ENCODE measurements at regions not wholly inside any gene's neighbourhood (a gene's known extent, or its start where the extent isn't known, plus 50 kb on each side); places are given as distances from the start of the nearest gene placed in this dataset.

GRCh38 chr4:159762672-159763071 lies 659.8 kb downstream of the RAPGEF2 start:
- H3K36me3 ChIP-seq = no peaks in the 10 kb centered on the region
- TF ChIP-seq CTCF (IDR thresholded peaks at IDR 0.05) (no peak), POLR2AphosphoS5 (IDR thresholded peaks at IDR 0.05) (no peak), POLR2A (IDR thresholded peaks at IDR 0.05) (no peak), EP300 (IDR thresholded peaks at IDR 0.05) (no peak)
- no peaks in the 10 kb centered on the region for H3K27me3 ChIP-seq
- H3K9me3 ChIP-seq = no peaks in the 10 kb centered on the region
- H3K27ac ChIP-seq = no peak overlapping the region
- 90 to 95% methylated on average over 1 of the region's 1 CpG for WGBS, 2 donors
- H3K4me3 ChIP-seq = no peak overlapping the region
- no peak for DNase-seq
- ATAC-seq (ENCODE audit: low FRiP score in 2 of 2) = no peak
- no peaks in the 10 kb centered on the region for H3K4me1 ChIP-seq

GRCh38 chr4:159764343-159764952 lies 661.6 kb downstream of the RAPGEF2 start:
- no peaks in the 10 kb centered on the region for H3K4me1 ChIP-seq
- no peak for DNase-seq
- H3K27me3 ChIP-seq = no peaks in the 10 kb centered on the region
- no peaks in the 10 kb centered on the region for H3K36me3 ChIP-seq
- TF ChIP-seq CTCF (IDR thresholded peaks at IDR 0.05) = peak in 4 of 6 experiments; percentile 30 to 48 (median 32)
- no peak for TF ChIP-seq EP300 (IDR thresholded peaks at IDR 0.05)
- TF ChIP-seq POLR2AphosphoS5 (IDR thresholded peaks at IDR 0.05) = no peak
- TF ChIP-seq POLR2A (IDR thresholded peaks at IDR 0.05) = no peak
- 29 to 36% methylated on average over 5 of the region's 5 CpGs for WGBS, 2 donors
- no peak overlapping the region for H3K4me3 ChIP-seq
- ATAC-seq (ENCODE audit: low FRiP score in 2 of 2) = peak in 1 of 2 donors; percentile 64
- H3K27ac ChIP-seq = no peak overlapping the region
- no peaks in the 10 kb centered on the region for H3K9me3 ChIP-seq

- Histone ChIP-seq H3K27me3 (no peaks in the 10 kb centered on the region), H3K4me1 (no peaks in the 10 kb centered on the region), H3K27ac (no peak overlapping the region), H3K4me3 (no peak overlapping the region), H3K36me3 (no peaks in the 10 kb centered on the region), H3K9me3 (no peaks in the 10 kb centered on the region)
- DNase-seq (no peak), ATAC-seq (ENCODE audit: low FRiP score in 2 of 2) (no peak)
- no peak for TF ChIP-seq POLR2A (IDR thresholded peaks at IDR 0.05)
- TF ChIP-seq EP300 (IDR thresholded peaks at IDR 0.05) = no peak
- no peak for TF ChIP-seq CTCF (IDR thresholded peaks at IDR 0.05)
- no peak for TF ChIP-seq POLR2AphosphoS5 (IDR thresholded peaks at IDR 0.05)
- 86 to 96% methylated on average over 1 of the region's 1 CpG for WGBS, 2 donors
These were observed 662.5 kb downstream of the RAPGEF2 start for GRCh38 chr4:159765382-159765781.

- Histone ChIP-seq H3K27ac (no peak overlapping the region), H3K27me3 (no peaks in the 10 kb centered on the region), H3K4me3 (no peak overlapping the region), H3K4me1 (no peaks in the 10 kb centered on the region), H3K36me3 (no peaks in the 10 kb centered on the region), H3K9me3 (no peaks in the 10 kb centered on the region)
- DNase-seq (no peak), ATAC-seq (ENCODE audit: low FRiP score in 2 of 2) (no peak)
- TF ChIP-seq POLR2AphosphoS5 (IDR thresholded peaks at IDR 0.05) (no peak), EP300 (IDR thresholded peaks at IDR 0.05) (no peak), POLR2A (IDR thresholded peaks at IDR 0.05) (no peak), CTCF (IDR thresholded peaks at IDR 0.05) (no peak)
- 71 to 77% methylated on average over 7 of the region's 7 CpGs for WGBS, 2 donors
These were observed 663.4 kb downstream of the RAPGEF2 start for GRCh38 chr4:159766241-159766640.

- Histone ChIP-seq H3K4me1 (no peaks in the 10 kb centered on the region), H3K27ac (no peak overlapping the region), H3K9me3 (no peaks in the 10 kb centered on the region), H3K4me3 (no peak overlapping the region), H3K27me3 (no peaks in the 10 kb centered on the region), H3K36me3 (no peaks in the 10 kb centered on the region)
- DNase-seq = no peak
- ATAC-seq (ENCODE audit: low FRiP score in 2 of 2) = no peak
- TF ChIP-seq POLR2AphosphoS5 (IDR thresholded peaks at IDR 0.05) = no peak
- TF ChIP-seq CTCF (IDR thresholded peaks at IDR 0.05) = no peak
- no peak for TF ChIP-seq POLR2A (IDR thresholded peaks at IDR 0.05)
- no peak for TF ChIP-seq EP300 (IDR thresholded peaks at IDR 0.05)
These were observed 664.5 kb downstream of the RAPGEF2 start for GRCh38 chr4:159767406-159767805.

All from upper lobe of left lung (tissue), 6 donors.